Peyer's patch (tissue), 4 donors: ENCODE measurements at regions not wholly inside any gene's neighbourhood (a gene's known extent, or its start where the extent isn't known, plus 50 kb on each side); places are given as distances from the start of the nearest gene placed in this dataset.

Experiments
- POLR2A ChIP-seq, 2 donors: fragments of 450-650 bp; IDR thresholded peaks; one replicate each; pipeline ENCODE4 v1.5.1; 2017; ENCODE audit warnings: antibody characterized with exemption in 2 of 2, mild to moderate bottlenecking in 2 of 2, moderate library complexity in 2 of 2
- TF ChIP-seq, protein P1 (sequence below), 6 experiments: fragments of 450-650 bp in 4 of 6; fragments of 200-600 bp in 2 of 6; sonication (generic) in 1 of 6; IDR thresholded peaks; one replicate each; pipeline ENCODE4 v1.5.1; 2017 to 2019; ENCODE audit warnings: antibody characterized with exemption in 6 of 6, mild to moderate bottlenecking in 3 of 6, moderate library complexity in 1 of 6

DNA sequence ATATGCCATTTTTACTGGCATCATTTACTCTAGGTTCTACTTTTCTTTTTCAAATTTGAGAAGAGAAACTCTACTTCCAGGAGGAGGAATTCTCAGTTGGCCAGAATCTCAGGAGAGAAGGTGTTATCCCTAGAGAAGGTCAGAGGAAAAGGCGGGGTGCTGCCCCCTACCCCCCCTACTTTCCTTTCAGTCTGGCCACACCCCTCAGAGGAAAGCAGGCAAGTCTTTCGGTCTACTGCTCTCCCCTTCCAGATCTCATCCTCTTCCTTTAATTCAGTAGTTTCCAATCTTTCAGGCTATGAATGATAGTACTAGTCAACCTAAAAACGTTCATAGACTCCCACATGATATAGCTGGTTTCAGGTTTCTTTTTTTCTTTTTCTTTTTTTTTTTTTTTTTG is 366.5 kb upstream of the TBL1XR1 start:
- TF ChIP-seq, protein P1, sequence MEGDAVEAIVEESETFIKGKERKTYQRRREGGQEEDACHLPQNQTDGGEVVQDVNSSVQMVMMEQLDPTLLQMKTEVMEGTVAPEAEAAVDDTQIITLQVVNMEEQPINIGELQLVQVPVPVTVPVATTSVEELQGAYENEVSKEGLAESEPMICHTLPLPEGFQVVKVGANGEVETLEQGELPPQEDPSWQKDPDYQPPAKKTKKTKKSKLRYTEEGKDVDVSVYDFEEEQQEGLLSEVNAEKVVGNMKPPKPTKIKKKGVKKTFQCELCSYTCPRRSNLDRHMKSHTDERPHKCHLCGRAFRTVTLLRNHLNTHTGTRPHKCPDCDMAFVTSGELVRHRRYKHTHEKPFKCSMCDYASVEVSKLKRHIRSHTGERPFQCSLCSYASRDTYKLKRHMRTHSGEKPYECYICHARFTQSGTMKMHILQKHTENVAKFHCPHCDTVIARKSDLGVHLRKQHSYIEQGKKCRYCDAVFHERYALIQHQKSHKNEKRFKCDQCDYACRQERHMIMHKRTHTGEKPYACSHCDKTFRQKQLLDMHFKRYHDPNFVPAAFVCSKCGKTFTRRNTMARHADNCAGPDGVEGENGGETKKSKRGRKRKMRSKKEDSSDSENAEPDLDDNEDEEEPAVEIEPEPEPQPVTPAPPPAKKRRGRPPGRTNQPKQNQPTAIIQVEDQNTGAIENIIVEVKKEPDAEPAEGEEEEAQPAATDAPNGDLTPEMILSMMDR (IDR thresholded peaks at IDR 0.05), result no peak
- no peak for TF ChIP-seq POLR2A (IDR thresholded peaks at IDR 0.05)
